ENCODE measurements at regions not wholly inside any gene's neighbourhood (a gene's known extent, or its start where the extent isn't known, plus 50 kb on each side); places are given as distances from the start of the nearest gene placed in this dataset.

- TF ChIP-seq CTCF (IDR thresholded peaks at IDR 0.05; ENCODE audit: low read length) (no peak), EZH2 (IDR thresholded peaks at IDR 0.05; ENCODE audit: borderline replicate concordance, low read length) (no peak)
Observed at GRCh38 chr14:48726080-48726642, 860.0 kb downstream of the RPS29 start.
